ENCODE measurements at regions not wholly inside any gene's neighbourhood (a gene's known extent, or its start where the extent isn't known, plus 50 kb on each side); places are given as distances from the start of the nearest gene placed in this dataset.
"Not testable (repeated sequence)": the region's sequence is repeated elsewhere in the genome, so short reads cannot be mapped to it uniquely, and the experiment has no call there.

- H3K9me3 Mint-ChIP-seq = peaks cover 12% of the 10 kb centered on the region
- intact Hi-C loops (cut with micrococcal nuclease) = no loop called here
- POLR2A ChIA-PET = no interaction called here
- no peak overlapping the region for H3K27ac Mint-ChIP-seq
- ATAC-seq (ENCODE audit: low read depth) (no peak), DNase-seq (no peak)
- CTCF ChIA-PET = no interaction called here
- H3K4me3 Mint-ChIP-seq = no peak overlapping the region
- H3K27me3 Mint-ChIP-seq = no peaks in the 10 kb centered on the region
- H3K36me3 Mint-ChIP-seq (ENCODE audit: low read depth) = no peaks in the 10 kb centered on the region
- no peak for TF ChIP-seq CTCF (IDR thresholded peaks at IDR 0.05)
- H3K4me1 Mint-ChIP-seq = no peaks in the 10 kb centered on the region
These were observed 232.4 kb upstream of the SGCG start for GRCh38 chr13:22948421-22948820.

- CTCF ChIA-PET = interaction anchor here (0.6 kb wide), 1 partner anchor 1474 kb away, joined by 3 read pairs; no protein-coding TSS in a partner anchor
- intact Hi-C loops (cut with micrococcal nuclease); H3K4me3 Mint-ChIP-seq; ATAC-seq (ENCODE audit: low read depth); H3K4me1 Mint-ChIP-seq; POLR2A ChIA-PET; H3K27ac Mint-ChIP-seq; H3K27me3 Mint-ChIP-seq; H3K36me3 Mint-ChIP-seq (ENCODE audit: low read depth); DNase-seq: not testable (repeated sequence)
- peaks cover 12% of the 10 kb centered on the region for H3K9me3 Mint-ChIP-seq
These were observed 228.8 kb upstream of the SGCG start for GRCh38 chr13:22952018-22952417.

- intact Hi-C loops (cut with micrococcal nuclease); DNase-seq; ATAC-seq (ENCODE audit: low read depth); CTCF ChIA-PET; H3K36me3 Mint-ChIP-seq (ENCODE audit: low read depth); H3K27me3 Mint-ChIP-seq; H3K27ac Mint-ChIP-seq; POLR2A ChIA-PET; H3K4me3 Mint-ChIP-seq; H3K4me1 Mint-ChIP-seq: not testable (repeated sequence)
- peaks cover 12% of the 10 kb centered on the region for H3K9me3 Mint-ChIP-seq
These were observed 225.6 kb upstream of the SGCG start for GRCh38 chr13:22955147-22955546.

- POLR2A ChIA-PET, CTCF ChIA-PET: not testable (repeated sequence)
These were observed 224.2 kb upstream of the SGCG start for GRCh38 chr13:22956456-22957115.

GRCh38 chr13:22959859-22960258 lies 220.9 kb upstream of the SGCG start:
- POLR2A ChIA-PET; H3K4me3 Mint-ChIP-seq; H3K27ac Mint-ChIP-seq; ATAC-seq (ENCODE audit: low read depth); H3K27me3 Mint-ChIP-seq; H3K9me3 Mint-ChIP-seq; DNase-seq; H3K36me3 Mint-ChIP-seq (ENCODE audit: low read depth); CTCF ChIA-PET; H3K4me1 Mint-ChIP-seq; intact Hi-C loops (cut with micrococcal nuclease): not testable (repeated sequence)

More at GRCh38 chr13:22956456-22957115, 224.2 kb upstream of the SGCG start:
- H3K27ac Mint-ChIP-seq; H3K9me3 Mint-ChIP-seq; H3K4me3 Mint-ChIP-seq; H3K27me3 Mint-ChIP-seq; ATAC-seq (ENCODE audit: low read depth); H3K36me3 Mint-ChIP-seq (ENCODE audit: low read depth); intact Hi-C loops (cut with micrococcal nuclease); DNase-seq; H3K4me1 Mint-ChIP-seq: not testable (repeated sequence)

- POLR2A ChIA-PET = no interaction called here
- H3K4me1 Mint-ChIP-seq = no peaks in the 10 kb centered on the region
- DNase-seq (no peak), ATAC-seq (ENCODE audit: low read depth) (no peak)
- no peaks in the 10 kb centered on the region for H3K9me3 Mint-ChIP-seq
- intact Hi-C loops (cut with micrococcal nuclease) = no loop called here
- no peaks in the 10 kb centered on the region for H3K27me3 Mint-ChIP-seq
- no peak for TF ChIP-seq CTCF (IDR thresholded peaks at IDR 0.05)
- no peak overlapping the region for H3K27ac Mint-ChIP-seq
- no peaks in the 10 kb centered on the region for H3K36me3 Mint-ChIP-seq (ENCODE audit: low read depth)
- CTCF ChIA-PET = no interaction called here
- no peak overlapping the region for H3K4me3 Mint-ChIP-seq
These were observed 220.0 kb upstream of the SGCG start for GRCh38 chr13:22960827-22961226.

GRCh38 chr13:22961342-22961741 lies 219.4 kb upstream of the SGCG start:
- H3K27ac Mint-ChIP-seq, CTCF ChIA-PET: not testable (repeated sequence)

More at GRCh38 chr13:22961342-22961741, 219.4 kb upstream of the SGCG start:
- H3K36me3 Mint-ChIP-seq (ENCODE audit: low read depth); ATAC-seq (ENCODE audit: low read depth); POLR2A ChIA-PET; H3K27me3 Mint-ChIP-seq; H3K9me3 Mint-ChIP-seq; H3K4me3 Mint-ChIP-seq; DNase-seq; H3K4me1 Mint-ChIP-seq; intact Hi-C loops (cut with micrococcal nuclease): not testable (repeated sequence)
